ENCODE measurements at regions not wholly inside any gene's neighbourhood (a gene's known extent, or its start where the extent isn't known, plus 50 kb on each side); places are given as distances from the start of the nearest gene placed in this dataset.

DNA sequence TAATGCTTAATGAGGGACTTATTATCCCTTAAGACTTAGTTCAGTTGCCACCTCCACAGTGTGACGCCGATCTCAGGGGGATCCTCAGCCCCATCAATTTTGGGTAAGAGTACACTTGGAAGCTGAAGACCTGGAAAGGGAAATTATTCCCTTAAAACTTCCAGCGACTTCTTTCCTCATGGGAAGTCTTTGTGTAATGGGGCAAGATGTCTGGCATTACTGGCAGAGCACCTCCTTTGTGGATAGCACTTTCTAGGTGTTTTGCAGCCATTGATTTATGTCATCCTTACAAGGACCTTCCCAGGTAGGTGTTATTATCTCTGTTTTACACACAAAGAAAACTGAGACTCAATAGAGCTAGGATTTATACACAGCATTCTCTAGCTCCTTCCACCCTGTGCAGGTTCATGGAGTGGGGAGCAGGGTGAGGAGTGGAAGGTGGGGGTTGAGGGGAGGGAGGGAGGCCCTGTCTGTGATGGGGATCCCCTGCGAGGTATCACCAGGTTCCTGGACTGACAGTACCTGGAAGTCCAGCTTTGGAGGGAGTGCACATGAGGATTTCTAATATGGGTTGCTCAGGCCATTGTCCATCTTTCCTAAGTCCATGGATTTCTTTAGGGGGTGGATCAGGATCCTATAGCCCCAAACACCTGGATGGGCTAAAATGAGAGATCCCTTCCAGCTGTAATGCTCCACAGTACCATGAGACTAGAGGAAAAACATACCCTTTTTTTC, 79.4 kb downstream of the MYCN start:
- ATAC-seq: no peak
- TF ChIP-seq ZNF8 (CRISPR knock-in tag; IDR thresholded peaks at IDR 0.05) (no peak), CSDC2 (CRISPR knock-in tag; IDR thresholded peaks at IDR 0.05) (no peak), PPARA (CRISPR knock-in tag; IDR thresholded peaks at IDR 0.05; ENCODE audit: borderline replicate concordance) (no peak), ZNF565 (CRISPR knock-in tag; conservative IDR thresholded peaks at IDR 0.05; ENCODE audit: low read depth) (no peak), TOX (CRISPR knock-in tag; IDR thresholded peaks at IDR 0.05; ENCODE audit: borderline replicate concordance) (no peak), ZFP3 (CRISPR knock-in tag; IDR thresholded peaks at IDR 0.05) (no peak), OSR1 (CRISPR knock-in tag; IDR thresholded peaks at IDR 0.05) (no peak), POU6F1 (CRISPR knock-in tag; IDR thresholded peaks at IDR 0.05; ENCODE audit: borderline replicate concordance, low read depth) (no peak), ARNTL (CRISPR knock-in tag; IDR thresholded peaks at IDR 0.05; ENCODE audit: borderline replicate concordance, low read depth) (no peak), ESRRG (CRISPR knock-in tag; IDR thresholded peaks at IDR 0.05) (no peak), ISL1 (CRISPR knock-in tag; IDR thresholded peaks at IDR 0.05) (no peak)
- TF ChIP-seq, protein P1, sequence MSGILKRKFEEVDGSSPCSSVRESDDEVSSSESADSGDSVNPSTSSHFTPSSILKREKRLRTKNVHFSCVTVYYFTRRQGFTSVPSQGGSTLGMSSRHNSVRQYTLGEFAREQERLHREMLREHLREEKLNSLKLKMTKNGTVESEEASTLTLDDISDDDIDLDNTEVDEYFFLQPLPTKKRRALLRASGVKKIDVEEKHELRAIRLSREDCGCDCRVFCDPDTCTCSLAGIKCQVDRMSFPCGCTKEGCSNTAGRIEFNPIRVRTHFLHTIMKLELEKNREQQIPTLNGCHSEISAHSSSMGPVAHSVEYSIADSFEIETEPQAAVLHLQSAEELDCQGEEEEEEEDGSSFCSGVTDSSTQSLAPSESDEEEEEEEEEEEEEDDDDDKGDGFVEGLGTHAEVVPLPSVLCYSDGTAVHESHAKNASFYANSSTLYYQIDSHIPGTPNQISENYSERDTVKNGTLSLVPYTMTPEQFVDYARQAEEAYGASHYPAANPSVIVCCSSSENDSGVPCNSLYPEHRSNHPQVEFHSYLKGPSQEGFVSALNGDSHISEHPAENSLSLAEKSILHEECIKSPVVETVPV (CRISPR knock-in tag; IDR thresholded peaks at IDR 0.05): no peak

DNA sequence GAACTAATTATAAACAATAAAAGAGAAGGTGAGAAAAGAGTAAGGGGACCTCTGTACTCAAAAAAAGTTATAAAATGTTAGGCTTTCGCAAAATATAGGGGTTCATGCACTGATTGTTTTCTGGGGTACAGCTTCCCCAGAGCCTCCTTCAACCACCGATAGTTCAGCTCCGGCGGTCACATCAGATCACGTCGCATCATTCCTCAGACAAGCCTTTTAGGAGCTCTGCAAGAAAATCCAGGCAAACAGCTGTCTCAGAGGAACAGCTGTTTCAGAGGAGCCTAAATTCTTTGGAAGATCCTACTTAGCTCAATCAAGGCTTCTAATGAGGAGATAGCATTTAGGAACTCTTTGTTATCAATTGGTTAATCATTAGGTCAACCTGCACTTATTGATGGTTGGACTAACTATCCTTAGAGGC, 78.7 kb downstream of the MYCN start:
- TF ChIP-seq ZNF8 (CRISPR knock-in tag; IDR thresholded peaks at IDR 0.05) (no peak), TOX (CRISPR knock-in tag; IDR thresholded peaks at IDR 0.05; ENCODE audit: borderline replicate concordance) (no peak)
- ATAC-seq: no peak

GRCh38 chr2:16018277-16019059, 78.1 kb downstream of the MYCN start:
- TF ChIP-seq ZNF8 (CRISPR knock-in tag; IDR thresholded peaks at IDR 0.05): no peak
- no peak for TF ChIP-seq PPARA (CRISPR knock-in tag; IDR thresholded peaks at IDR 0.05; ENCODE audit: borderline replicate concordance)
- TF ChIP-seq SNAI2 (CRISPR knock-in tag; IDR thresholded peaks at IDR 0.05): no peak
- no peak for TF ChIP-seq CSDC2 (CRISPR knock-in tag; IDR thresholded peaks at IDR 0.05)
- TF ChIP-seq ZC3H10 (CRISPR knock-in tag; IDR thresholded peaks at IDR 0.05): no peak
- ATAC-seq: no peak

GRCh38 chr2:16016282-16016681, 75.9 kb downstream of the MYCN start:
- no peak for ATAC-seq
- TF ChIP-seq PATZ1 (CRISPR knock-in tag; IDR thresholded peaks at IDR 0.05; ENCODE audit: borderline replicate concordance) (no peak), ZNF565 (CRISPR knock-in tag; conservative IDR thresholded peaks at IDR 0.05; ENCODE audit: low read depth) (no peak), SNAI2 (CRISPR knock-in tag; IDR thresholded peaks at IDR 0.05) (no peak)

- no peak for TF ChIP-seq ZNF565 (CRISPR knock-in tag; conservative IDR thresholded peaks at IDR 0.05; ENCODE audit: low read depth)
- TF ChIP-seq PATZ1 (CRISPR knock-in tag; IDR thresholded peaks at IDR 0.05; ENCODE audit: borderline replicate concordance): no peak
- TF ChIP-seq ZNF8 (CRISPR knock-in tag; IDR thresholded peaks at IDR 0.05): no peak
- TF ChIP-seq POU6F1 (CRISPR knock-in tag; IDR thresholded peaks at IDR 0.05; ENCODE audit: borderline replicate concordance, low read depth): no peak
- TF ChIP-seq ZFP3 (CRISPR knock-in tag; IDR thresholded peaks at IDR 0.05): no peak
- no peak for TF ChIP-seq TCF4 (CRISPR knock-in tag; IDR thresholded peaks at IDR 0.05; ENCODE audit: borderline replicate concordance)
- no peak for TF ChIP-seq TSHZ2 (CRISPR knock-in tag; IDR thresholded peaks at IDR 0.05)
- no peak for TF ChIP-seq BACH2 (CRISPR knock-in tag; IDR thresholded peaks at IDR 0.05; ENCODE audit: borderline replicate concordance)
- TF ChIP-seq ARNTL (CRISPR knock-in tag; IDR thresholded peaks at IDR 0.05; ENCODE audit: borderline replicate concordance, low read depth): no peak
- no peak for TF ChIP-seq ESRRG (CRISPR knock-in tag; IDR thresholded peaks at IDR 0.05)
- no peak for TF ChIP-seq ZFP30 (CRISPR knock-in tag; IDR thresholded peaks at IDR 0.05)
- TF ChIP-seq TOX (CRISPR knock-in tag; IDR thresholded peaks at IDR 0.05; ENCODE audit: borderline replicate concordance): no peak
- no peak for ATAC-seq
Observed at GRCh38 chr2:16015903-16016265, 75.5 kb downstream of the MYCN start.
